Endothelial cell of umbilical vein (primary cell): ENCODE measurements at regions not wholly inside any gene's neighbourhood (a gene's known extent, or its start where the extent isn't known, plus 50 kb on each side); places are given as distances from the start of the nearest gene placed in this dataset.

Source experiments
- BruUV-seq: library from RNA; stranded (reverse); fragments of 400-500 nt; replicated peaks from 2 replicates; lab custom pipeline; 2021; lab: Mats Ljungman, UMichigan
- CTCF ChIA-PET: fragments of 300-600, 350-600 bp; sonication (Branson Sonifier 250); formaldehyde crosslinking; loops from one replicate; lab custom pipeline; 2021; ENCODE audit warnings: antibody characterized with exemption, inconsistent platforms; lab: Charles Lee
- POLR2A ChIA-PET: fragments of 300-600, 350-600 bp; sonication (Branson Sonifier 250); formaldehyde crosslinking; loops from one replicate; lab custom pipeline; 2021; ENCODE audit warnings: antibody characterized with exemption, inconsistent platforms; lab: Charles Lee
- DNase-seq: peaks from one replicate; pipeline ENCODE4 v3.0.0-alpha.2; 2011; ENCODE audit warnings: low read depth, low spot score
- FAIRE-seq: peaks from 2 replicates; lab custom pipeline; 2011; peaks lifted over from hg19 to GRCh38; lab: Jason Lieb, UNC
- H2AFZ ChIP-seq: 2 replicates; pipeline ENCODE4 v1.6.0; 2012; ENCODE audit warnings: low read depth, low read length, control low read depth, inconsistent platforms
- H3K27ac ChIP-seq: 2 replicates; pipeline ENCODE4 v1.5.1; 2011; ENCODE audit warnings: low read depth, mild to moderate bottlenecking, control low read depth, low read length, moderate library complexity; ENCODE audit not compliant: insufficient read depth
- H3K27me3 ChIP-seq, 2 experiments: 2 replicates each; pipeline versions ENCODE4 v1.6.0 to v1.6.1; 2011; ENCODE audit warnings: low read length in 2 of 2, mixed read lengths in 1 of 2; ENCODE audit not compliant: control insufficient read depth in 2 of 2, insufficient read depth in 2 of 2
- H3K36me3 ChIP-seq, 2 experiments: 2 replicates in 1 of 2; 3 replicates in 1 of 2; pipeline ENCODE4 v1.5.1; 2011; ENCODE audit warnings: low read length in 2 of 2, mild to moderate bottlenecking in 1 of 2, moderate library complexity in 1 of 2; ENCODE audit not compliant: control insufficient read depth in 2 of 2, insufficient read depth in 2 of 2; ENCODE audit errors: extremely low read depth in 1 of 2
- H3K4me1 ChIP-seq: 3 replicates; pipeline ENCODE4 v1.5.1; 2011; ENCODE audit warnings: mild to moderate bottlenecking, low read length; ENCODE audit not compliant: control insufficient read depth, insufficient read depth; ENCODE audit errors: extremely low read depth
- H3K4me2 ChIP-seq: 2 replicates; pipeline ENCODE4 v1.6.1; 2011; ENCODE audit warnings: low read length, control low read depth, mixed read lengths; ENCODE audit not compliant: insufficient read depth
- H3K4me3 ChIP-seq, 3 experiments: fragments of 200-600 bp in 1 of 3; sonication (generic), shearing (Covaris generic) in 1 of 3; replicated peaks in 1 of 3; 2 replicates each; pipeline ENCODE4 v1.5.1; 2011 to 2016; ENCODE audit warnings: control low read depth in 3 of 3, low read length in 3 of 3, mild to moderate bottlenecking in 2 of 3, inconsistent platforms in 1 of 3, low read depth in 1 of 3, moderate library complexity in 1 of 3; ENCODE audit not compliant: insufficient read depth in 1 of 3
- H3K79me2 ChIP-seq: 2 replicates; pipeline ENCODE4 v1.6.0; 2012; ENCODE audit warnings: low read length, inconsistent platforms; ENCODE audit not compliant: control insufficient read depth, insufficient read depth
- H3K9ac ChIP-seq: replicated peaks from 2 replicates; pipeline ENCODE3; 2011; ENCODE audit warnings: low read length, control low read depth; ENCODE audit not compliant: insufficient read depth; ENCODE audit errors: extremely low read depth
- H3K9me1 ChIP-seq: replicated peaks from 3 replicates; pipeline ENCODE4 v1.6.0; 2011; ENCODE audit warnings: mild to moderate bottlenecking, low read length; ENCODE audit not compliant: control insufficient read depth, insufficient read depth; ENCODE audit errors: extremely low read depth
- H3K9me3 ChIP-seq: replicated peaks from 2 replicates; pipeline ENCODE4 v1.5.1; 2012; ENCODE audit warnings: low read length, inconsistent platforms; ENCODE audit not compliant: control insufficient read depth, insufficient read depth
- H4K20me1 ChIP-seq: replicated peaks from 2 replicates; pipeline ENCODE3; 2011; ENCODE audit warnings: mild to moderate bottlenecking, low read length; ENCODE audit not compliant: control insufficient read depth, insufficient read depth; ENCODE audit errors: extremely low read depth
- CTCF ChIP-seq, 2 donors: IDR thresholded peaks; 1 replicate in 1 of 2; 2 replicates in 1 of 2; pipeline ENCODE4 v1.5.1; 2011; ENCODE audit warnings: low read length in 2 of 2, mild to moderate bottlenecking in 2 of 2, moderate library complexity in 2 of 2, control low read depth in 1 of 2, inconsistent platforms in 1 of 2, low read depth in 1 of 2; ENCODE audit not compliant: insufficient read depth in 1 of 2; ENCODE audit errors: extremely low read depth in 1 of 2
- EZH2 ChIP-seq: IDR thresholded peaks from 2 replicates; pipeline ENCODE4 v1.6.1; 2012; ENCODE audit warnings: borderline replicate concordance, low read depth, mild to moderate bottlenecking, moderate library complexity, low read length, inconsistent platforms; ENCODE audit not compliant: severe bottlenecking
- FOS ChIP-seq: IDR thresholded peaks from 2 replicates; pipeline ENCODE4 v1.6.1; 2011; ENCODE audit warnings: mild to moderate bottlenecking, low read length, moderate library complexity, borderline replicate concordance; ENCODE audit not compliant: insufficient read depth
- GATA2 ChIP-seq: IDR thresholded peaks from 2 replicates; pipeline ENCODE4 v1.7.0; 2011; ENCODE audit warnings: low read depth, mild to moderate bottlenecking, moderate library complexity, mixed read lengths, low read length; ENCODE audit not compliant: insufficient read length, insufficient read depth
- JUN ChIP-seq: IDR thresholded peaks from 2 replicates; pipeline ENCODE4 v1.6.1; 2011; ENCODE audit warnings: borderline replicate concordance, low read depth; ENCODE audit not compliant: insufficient read length, insufficient read depth
- MAX ChIP-seq: IDR thresholded peaks from 2 replicates; pipeline ENCODE4 v1.6.1; 2011; ENCODE audit not compliant: insufficient read depth, insufficient read length
- MYC ChIP-seq: IDR thresholded peaks from one replicate; pipeline ENCODE4 v1.6.1; 2011; ENCODE audit warnings: mild to moderate bottlenecking, low read depth, low read length
- POLR2A ChIP-seq: IDR thresholded peaks from 2 replicates; pipeline ENCODE4 v1.6.1; 2012; ENCODE audit warnings: low read depth, mild to moderate bottlenecking, control low read depth, low read length
- POLR2AphosphoS5 ChIP-seq: IDR thresholded peaks from 2 replicates; pipeline ENCODE4 v1.6.1; 2012; ENCODE audit warnings: low read depth, mild to moderate bottlenecking, control low read depth, low read length, moderate library complexity; ENCODE audit not compliant: insufficient read depth
- dilution Hi-C: fragments of 300-500 bp; cut with MboI; formaldehyde crosslinking; loops from one replicate; pipeline ENCODE4 v1.15.0; 2019; ENCODE audit warnings: low sequenced_read_pairs; ENCODE audit not compliant: extremely low pct_ligation_motif_present
- intact Hi-C: fragments of 100-400 bp; cut with micrococcal nuclease; formaldehyde crosslinking; loops from one replicate; pipeline ENCODE4 v1.10.0; 2022

- ChIA-PET CTCF (interaction anchor here (0.8 to 20.5 kb wide), 16 partner anchors 9 to 223 kb away, joined by 3 to 970 read pairs (median 6); no protein-coding TSS in a partner anchor), POLR2A (no interaction called here)
- Histone ChIP-seq H3K4me3 (no peak overlapping the region), H3K79me2 (peaks cover 18% of the 10 kb centered on the region), H3K36me3 (no peaks in the 10 kb centered on the region), H2AFZ (no peak overlapping the region), H4K20me1 (peaks cover 4% of the 10 kb centered on the region), H3K27ac (no peak overlapping the region), H3K9me3 (no peaks in the 10 kb centered on the region), H3K27me3 (no peaks in the 10 kb centered on the region), H3K9me1 (no peaks in the 10 kb centered on the region), H3K9ac (no peak overlapping the region), H3K4me1 (no peaks in the 10 kb centered on the region), H3K4me2 (no peak overlapping the region)
- BruUV-seq: no TSS peak
- dilution Hi-C loops (loop anchor here (25.0 kb wide), 1 partner anchor 142 kb away; no protein-coding TSS in a partner anchor), intact Hi-C loops (loop anchor here (1.0 to 5.0 kb wide), 4 partner anchors 67 to 222 kb away; no protein-coding TSS in a partner anchor)
- FAIRE-seq (no peak), DNase-seq (no peak)
- TF ChIP-seq POLR2A (no peak), MYC (no peak), FOS (no peak), EZH2 (no peak), MAX (no peak), JUN (no peak), POLR2AphosphoS5 (no peak), GATA2 (no peak)
These were observed 124.5 kb upstream of the IPO9 start for GRCh38 chr1:201704439-201704792.

GRCh38 chr1:201705389-201705788 is 123.6 kb upstream of the IPO9 start:
- TF ChIP-seq EZH2: no peak
- no peak for TF ChIP-seq GATA2
- no peak for TF ChIP-seq MYC
- TF ChIP-seq POLR2A: no peak
- TF ChIP-seq POLR2AphosphoS5: no peak
- no peak for TF ChIP-seq CTCF (IDR thresholded peaks at IDR 0.05; ENCODE audit: extremely low read depth in 1 of 2, insufficient read depth in 1 of 2, low read depth in 1 of 2, low read length in 2 of 2)
- TF ChIP-seq MAX: no peak
- TF ChIP-seq JUN: no peak
- no peak for TF ChIP-seq FOS
- Histone ChIP-seq H3K27ac (no peak overlapping the region), H3K9ac (no peak overlapping the region), H3K9me3 (no peaks in the 10 kb centered on the region), H4K20me1 (peaks cover 4% of the 10 kb centered on the region), H3K36me3 (peaks cover 0 to under 1% of the 10 kb centered on the region in 2 experiments), H3K79me2 (peaks cover 20% of the 10 kb centered on the region), H3K9me1 (no peaks in the 10 kb centered on the region), H3K27me3 (no peaks in the 10 kb centered on the region), H3K4me2 (no peak overlapping the region), H3K4me1 (peaks cover 5% of the 10 kb centered on the region), H2AFZ (no peak overlapping the region), H3K4me3 (no peak overlapping the region)
- FAIRE-seq (no peak), DNase-seq (no peak)
- ChIA-PET CTCF (interaction anchor here (4.3 to 20.5 kb wide), 3 partner anchors 82 to 172 kb away, joined by 70 to 970 read pairs (median 236); no protein-coding TSS in a partner anchor), POLR2A (no interaction called here)
- dilution Hi-C loops: loop anchor here (25.0 kb wide), 1 partner anchor 143 kb away; no protein-coding TSS in a partner anchor
- BruUV-seq: no TSS peak
- intact Hi-C loops: loop anchor here (2.0 kb wide), 1 partner anchor 223 kb away; no protein-coding TSS in a partner anchor
